ENCODE measurements at regions not wholly inside any gene's neighbourhood (a gene's known extent, or its start where the extent isn't known, plus 50 kb on each side); places are given as distances from the start of the nearest gene placed in this dataset.

- DNase-seq = no peak
Observed at GRCh38 chr12:116461060-116461459, 98.1 kb upstream of the MAP1LC3B2 start.

- no peak for DNase-seq
Observed at GRCh38 chr12:116463366-116463765, 95.8 kb upstream of the MAP1LC3B2 start.

- DNase-seq = no peak
Observed at GRCh38 chr12:116465407-116465806, 93.8 kb upstream of the MAP1LC3B2 start.

DNA sequence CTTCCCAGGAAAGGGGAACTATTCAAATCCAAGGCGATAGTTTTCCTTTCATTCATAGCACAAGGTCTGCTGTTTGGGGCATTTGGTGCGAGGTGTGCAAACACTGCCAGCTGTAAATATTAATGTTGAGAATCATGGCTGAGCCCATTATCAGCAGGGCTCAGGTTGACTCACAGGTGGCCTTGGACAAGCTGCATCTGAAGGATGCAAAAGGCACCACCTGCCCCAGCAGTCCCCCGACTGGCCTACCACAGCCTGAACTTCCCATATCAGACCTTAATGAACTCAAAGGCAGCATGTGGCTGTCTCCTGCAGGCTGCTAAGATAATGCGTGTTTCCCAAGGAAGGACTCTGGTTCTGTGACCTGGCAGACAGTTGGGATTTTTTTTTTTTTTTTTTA lies 93.3 kb upstream of the MAP1LC3B2 start:
- no peak for DNase-seq

GRCh38 chr12:116466536-116466935 lies 92.6 kb upstream of the MAP1LC3B2 start:
- no peak for DNase-seq

DNA sequence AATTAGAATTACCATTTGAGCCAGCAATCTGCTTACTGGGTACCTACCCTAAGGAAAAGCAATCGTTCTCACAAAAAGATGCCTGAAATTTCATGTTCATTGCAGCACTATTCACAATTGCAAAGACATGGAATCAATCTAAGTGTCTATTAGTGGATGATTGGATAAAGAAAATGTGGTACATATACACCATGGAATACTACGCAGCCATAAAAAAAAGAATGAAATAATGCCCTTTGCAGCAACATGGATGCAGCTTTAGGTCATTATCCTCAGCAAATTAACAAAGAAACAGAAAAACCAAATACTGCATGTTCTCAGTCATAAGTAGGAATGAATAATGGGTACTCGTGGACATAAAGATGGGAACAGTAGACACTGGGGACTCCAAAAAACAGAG lies 89.8 kb upstream of the MAP1LC3B2 start:
- DNase-seq = no peak

DNA sequence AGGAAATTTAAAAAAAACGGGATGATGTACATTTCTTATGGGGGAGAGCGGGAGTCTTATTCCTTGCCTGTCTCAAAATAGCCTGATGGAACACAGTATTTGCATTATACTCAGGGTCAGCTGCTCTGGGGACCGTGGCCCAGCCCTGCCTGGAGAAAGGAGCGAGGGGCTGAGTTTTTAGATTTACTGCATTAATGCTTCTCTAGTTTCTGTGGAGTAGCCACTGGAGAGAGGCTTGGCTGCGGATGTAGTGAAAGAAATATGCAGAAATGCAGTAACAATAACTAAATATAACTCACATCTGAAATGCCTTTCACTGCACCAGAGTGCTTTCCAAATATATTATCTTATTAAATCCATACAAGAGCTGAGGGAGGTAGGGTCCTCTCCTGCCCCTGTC lies 87.6 kb upstream of the MAP1LC3B2 start:
- no peak for DNase-seq

- no peak for DNase-seq
Observed at GRCh38 chr12:116472193-116472592, 87.0 kb upstream of the MAP1LC3B2 start.

GRCh38 chr12:116473416-116473815 lies 85.8 kb upstream of the MAP1LC3B2 start:
- no peak for DNase-seq

DNA sequence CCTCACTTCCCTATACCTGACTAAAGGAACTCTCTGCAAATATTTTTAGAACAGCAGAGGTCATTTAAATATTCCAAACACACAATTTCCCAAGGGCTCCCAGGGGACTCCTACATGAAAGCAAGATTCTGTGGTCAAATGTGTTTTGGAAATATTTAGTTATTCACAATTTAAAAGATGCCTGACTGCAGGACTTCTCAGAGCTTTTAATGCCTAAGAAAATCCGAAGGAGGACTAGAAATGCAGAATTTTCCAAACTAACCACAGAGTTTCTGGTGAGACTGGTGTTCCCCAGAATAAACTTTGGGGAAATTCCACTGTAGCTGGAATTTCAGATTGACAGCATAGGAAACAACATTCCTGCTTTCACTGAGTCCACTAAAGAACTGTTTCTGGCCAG lies 84.8 kb upstream of the MAP1LC3B2 start:
- no peak for DNase-seq

GRCh38 chr12:116474899-116475298 lies 84.3 kb upstream of the MAP1LC3B2 start:
- DNase-seq = no peak

DNA sequence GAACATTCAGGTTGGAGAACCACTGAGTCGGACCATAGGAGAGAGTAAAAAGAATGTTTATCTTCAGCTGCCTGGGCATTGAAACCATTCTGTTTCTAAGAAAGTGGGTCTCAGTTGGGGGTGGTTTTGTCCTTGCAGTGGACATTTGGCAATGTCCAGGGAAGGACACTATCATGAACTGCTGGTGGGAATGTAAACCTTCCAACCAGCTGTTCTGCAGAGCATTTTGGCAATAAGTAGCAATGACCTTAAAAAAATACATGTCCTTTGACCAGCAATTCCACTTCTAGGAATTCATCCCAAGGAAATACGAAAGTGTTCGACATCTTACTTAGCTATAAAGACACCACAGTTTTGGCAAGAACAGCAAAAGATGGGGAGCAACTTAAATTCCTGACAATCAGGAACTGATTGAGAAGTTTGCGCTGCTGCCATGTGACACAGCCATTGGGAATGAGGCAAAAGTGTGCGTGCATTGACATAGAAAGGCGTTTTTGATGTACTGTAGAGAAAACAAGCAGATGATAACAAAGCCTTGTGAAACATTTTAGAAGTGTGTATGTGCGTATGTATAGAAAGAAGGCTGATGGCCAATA lies 82.9 kb upstream of the MAP1LC3B2 start:
- no peak for DNase-seq

DNA sequence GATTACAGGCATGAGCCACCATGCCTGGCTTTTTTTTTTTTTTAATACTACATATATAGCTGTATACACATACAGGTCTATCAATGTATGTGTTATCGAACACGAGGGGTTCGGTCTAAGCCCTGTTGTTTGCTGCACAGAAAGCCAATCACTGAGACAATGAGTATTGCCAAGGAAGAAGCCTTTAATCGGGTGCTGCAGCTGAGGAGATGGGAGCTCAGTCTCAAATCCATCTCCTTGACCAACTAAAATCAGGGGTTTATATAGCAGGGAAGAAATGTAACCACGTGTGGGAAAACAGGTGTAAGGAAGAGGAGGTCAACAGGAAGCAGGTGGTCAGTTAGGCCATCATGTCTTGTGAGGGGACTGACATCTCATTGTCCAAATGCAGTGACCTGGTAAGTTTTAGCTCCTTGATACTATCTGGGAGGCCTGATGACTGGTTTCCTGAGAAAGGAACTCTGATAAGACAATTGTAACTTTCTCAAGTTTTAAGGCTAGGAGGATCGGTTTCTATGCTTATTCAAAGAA lies 80.9 kb upstream of the MAP1LC3B2 start:
- DNase-seq = no peak

DNA sequence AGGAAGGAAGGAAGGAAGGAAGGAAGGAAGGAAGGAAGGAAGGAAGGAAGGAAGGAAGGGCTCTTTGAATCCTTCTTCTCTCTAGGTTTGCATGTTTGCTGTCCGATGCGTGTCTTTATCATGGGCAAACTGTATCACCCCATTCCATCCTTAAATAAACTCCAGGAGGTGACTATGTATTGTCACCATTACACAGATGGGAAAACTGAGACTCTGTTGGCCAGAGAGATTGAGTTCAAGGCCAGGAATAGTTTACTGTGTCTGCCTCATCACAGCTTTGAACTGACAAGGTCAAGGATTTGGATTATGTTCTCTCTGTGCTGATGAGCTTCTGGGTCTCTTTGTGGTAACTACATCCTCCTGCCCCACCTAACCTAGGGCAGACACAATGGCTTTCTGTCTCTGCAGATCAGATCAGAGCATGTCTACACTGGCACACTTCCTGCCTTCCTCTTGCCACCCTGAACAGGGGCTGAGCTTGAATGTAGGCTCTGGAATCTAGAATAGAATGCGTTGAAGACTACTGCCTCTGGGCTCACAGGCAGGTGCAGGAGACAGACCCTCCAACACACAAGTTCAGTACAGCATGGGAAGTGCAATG lies 78.9 kb upstream of the MAP1LC3B2 start:
- no peak for DNase-seq

DNA sequence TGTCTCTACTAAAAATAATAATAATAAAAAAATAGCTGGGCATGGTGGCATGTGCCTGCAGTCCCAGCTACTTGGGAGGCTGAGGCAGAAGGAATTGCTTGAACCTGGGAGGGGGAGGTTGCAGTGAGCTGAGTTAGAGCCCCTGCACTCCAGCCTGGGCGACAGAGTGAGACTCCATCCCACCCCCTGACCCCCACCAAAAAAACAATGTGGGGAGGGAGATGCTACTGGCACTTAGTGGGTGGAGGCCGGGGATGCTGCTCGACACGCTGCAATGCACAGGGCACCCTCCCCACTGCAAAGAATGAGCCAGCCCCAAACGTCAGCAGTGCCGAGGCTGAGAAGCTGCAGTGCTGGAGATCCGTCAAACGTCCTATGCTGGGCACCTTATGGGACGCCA lies 77.5 kb upstream of the MAP1LC3B2 start:
- no peak for DNase-seq

- DNase-seq = no peak
Observed at GRCh38 chr12:116482179-116482578, 77.0 kb upstream of the MAP1LC3B2 start.

DNA sequence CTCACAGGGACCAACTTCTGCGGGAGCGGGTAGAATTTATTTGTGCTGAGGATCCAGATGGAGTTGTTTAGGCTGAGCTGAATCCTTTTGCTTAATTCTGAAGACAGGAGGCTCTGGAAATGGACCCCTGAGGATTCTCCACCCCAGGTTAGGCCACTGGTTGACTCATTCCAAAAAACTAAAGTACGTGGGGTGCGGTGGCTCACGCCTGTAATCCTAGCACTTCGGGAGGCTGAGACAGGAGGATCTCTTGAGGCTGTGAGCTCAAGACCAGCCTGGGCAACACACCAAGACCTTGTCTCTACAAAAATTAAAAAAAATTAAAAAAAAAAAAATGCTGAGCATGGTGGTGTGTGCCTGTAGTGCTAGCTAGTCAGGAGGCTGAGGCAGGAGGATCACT lies 76.3 kb upstream of the MAP1LC3B2 start:
- no peak for DNase-seq

DNA sequence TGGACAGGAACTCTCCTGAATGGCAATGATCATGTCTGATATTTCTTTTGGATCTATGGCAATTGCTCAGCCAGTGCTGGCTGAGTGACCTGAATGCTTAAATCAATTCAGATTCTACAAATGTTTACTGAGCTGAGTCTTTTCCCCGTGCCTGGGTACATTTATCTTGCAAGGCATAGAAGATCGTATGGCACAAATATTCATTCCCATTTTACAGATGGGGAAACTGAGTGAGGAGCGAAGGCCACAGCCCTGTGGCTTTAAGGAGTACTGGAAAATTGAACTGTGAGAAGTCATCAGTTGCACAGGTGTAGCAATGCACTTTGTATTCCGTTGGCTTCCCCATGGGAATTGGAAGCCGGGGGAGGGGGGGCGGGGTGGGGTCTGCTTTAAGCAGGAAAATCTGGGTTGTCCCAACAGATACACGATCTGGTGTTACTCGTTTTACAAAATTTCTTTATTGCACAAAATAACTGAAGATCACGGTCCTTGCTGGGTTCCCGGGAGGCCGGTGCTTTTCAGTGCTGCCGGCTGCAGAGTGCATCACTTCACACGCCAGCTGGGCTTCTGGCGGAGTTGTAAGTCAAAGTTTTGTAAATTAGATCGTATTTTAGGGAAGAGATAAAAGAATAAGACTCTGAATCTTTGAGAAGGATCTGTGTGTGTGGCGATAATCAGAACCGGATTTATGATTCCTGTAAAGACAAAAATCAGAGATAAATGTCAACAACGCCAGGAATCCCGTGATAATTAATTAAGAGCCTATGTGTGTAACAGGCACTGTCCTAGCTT lies 75.0 kb upstream of the MAP1LC3B2 start:
- DNase-seq = no peak

DNA sequence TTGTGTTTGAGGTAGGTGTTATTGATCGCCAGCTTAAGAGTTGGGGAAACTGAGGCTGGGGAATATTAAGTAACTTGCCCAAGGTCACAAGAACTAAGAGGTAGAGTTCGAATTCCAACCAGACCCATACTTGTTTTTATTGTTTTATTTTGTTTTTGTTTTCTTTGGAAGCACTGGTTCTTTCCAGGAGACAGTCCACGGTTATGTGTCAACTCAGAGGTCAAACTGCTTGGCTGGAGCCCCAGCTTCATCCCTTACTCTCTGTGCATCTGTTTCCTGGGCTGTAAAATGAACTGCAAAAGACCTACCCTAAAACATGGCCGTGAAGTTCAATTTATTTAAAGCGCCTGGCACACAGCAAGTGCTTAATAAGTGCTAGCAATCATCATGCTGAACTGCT lies 74.4 kb upstream of the MAP1LC3B2 start:
- DNase-seq = no peak

DNA sequence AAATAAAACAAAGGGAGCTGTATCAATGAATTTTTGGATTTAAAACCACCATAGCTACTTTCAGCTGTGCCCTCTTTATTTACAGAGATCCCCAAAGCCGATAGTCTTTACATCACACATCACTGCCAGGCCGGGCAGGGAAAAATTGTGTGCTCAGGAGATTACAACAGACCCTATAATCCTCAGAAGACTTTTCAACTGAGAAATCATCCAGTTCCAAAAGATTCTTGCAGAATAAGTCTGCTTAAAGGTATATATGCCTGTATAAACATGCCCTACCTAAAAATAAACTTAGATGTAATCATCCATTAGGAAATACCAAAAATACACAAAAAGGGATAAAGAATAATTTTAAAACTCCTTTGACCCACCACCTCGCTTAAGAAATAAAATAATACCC lies 70.1 kb upstream of the MAP1LC3B2 start:
- no peak for DNase-seq

- no peak for DNase-seq
Observed at GRCh38 chr12:116490471-116490870, 68.7 kb upstream of the MAP1LC3B2 start.

DNA sequence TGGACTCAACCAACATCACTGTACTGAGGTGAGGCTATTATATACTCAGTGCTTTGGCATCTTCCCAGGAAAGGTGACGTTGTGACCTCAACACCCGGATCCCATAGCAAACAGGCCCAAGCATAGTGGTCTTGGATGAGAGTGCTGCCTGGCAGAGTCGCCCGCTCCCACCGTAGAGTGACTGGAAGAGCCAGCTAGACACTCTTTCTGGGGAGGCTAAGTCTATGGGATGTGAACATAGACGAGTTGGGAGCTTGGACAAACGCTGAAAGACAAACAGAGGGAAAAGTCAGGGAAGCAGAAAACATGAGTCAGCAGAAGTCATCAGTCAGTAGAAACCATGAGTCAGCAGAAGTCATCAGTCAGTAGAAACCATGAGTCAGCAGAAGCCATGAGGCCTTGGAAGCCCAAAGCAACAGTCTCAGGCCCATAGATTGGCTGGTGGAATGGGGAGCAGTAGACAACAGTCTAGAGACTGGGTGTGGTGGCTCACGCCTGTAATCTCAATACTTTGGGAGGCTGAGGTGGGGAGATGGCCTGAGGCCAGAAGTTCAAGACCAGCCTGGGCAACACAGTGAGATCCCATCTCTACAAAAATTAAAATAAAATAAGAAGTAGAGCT lies 66.4 kb upstream of the MAP1LC3B2 start:
- DNase-seq = peak; percentile 64

DNA sequence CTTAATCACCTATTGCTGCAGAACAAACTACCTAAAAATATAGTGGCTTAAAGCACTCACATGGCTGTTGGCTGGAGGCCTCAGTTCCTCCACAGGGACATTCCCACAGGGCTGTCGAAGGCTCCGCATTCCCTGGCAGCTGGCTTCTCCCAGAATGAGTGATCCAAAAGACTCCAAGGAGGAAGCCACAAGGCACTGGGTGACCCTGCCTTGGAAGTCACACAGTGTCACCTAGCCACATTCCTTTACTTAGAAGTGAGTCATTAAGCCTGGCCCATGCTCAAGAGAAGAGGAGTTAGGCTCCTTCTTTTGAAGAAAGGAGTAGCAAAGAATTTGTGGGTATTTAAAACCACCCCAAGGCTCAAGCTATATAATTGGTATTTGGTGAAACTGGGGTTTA lies 63.9 kb upstream of the MAP1LC3B2 start:
- peak; percentile 34 for DNase-seq
